Ammon's horn (tissue), 1 donor: ENCODE measurements at regions not wholly inside any gene's neighbourhood (a gene's known extent, or its start where the extent isn't known, plus 50 kb on each side); places are given as distances from the start of the nearest gene placed in this dataset.
"Not testable (repeated sequence)": the region's sequence is repeated elsewhere in the genome, so short reads cannot be mapped to it uniquely, and the experiment has no call there.

Experiments used
- DNase-seq: peaks from one replicate; pipeline ENCODE4 v3.0.0-alpha.2; 2016; ENCODE audit warnings: low spot score

DNA sequence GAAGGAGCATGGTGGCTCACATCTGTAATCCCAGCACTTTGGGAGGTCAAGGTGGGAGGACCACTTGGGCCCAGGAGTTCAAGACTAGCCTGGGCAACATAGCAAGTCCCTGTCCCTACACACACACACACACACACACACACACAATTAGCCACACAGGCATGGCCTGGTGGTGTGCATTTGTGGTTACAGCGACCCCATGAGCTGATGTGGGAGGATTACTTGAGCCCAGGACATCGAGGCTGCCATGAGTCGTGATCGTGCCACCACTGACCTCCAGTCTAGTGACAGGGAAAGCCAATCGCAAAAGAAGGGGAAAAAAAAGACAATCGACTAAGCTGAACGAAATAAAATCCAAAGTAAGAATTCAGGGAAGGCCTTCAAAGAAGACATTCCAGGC lies 67.9 kb downstream of the TBX3 start:
- DNase-seq = no peak

- no peak for DNase-seq
Measured at GRCh38 chr12:114614040-114614439, 69.9 kb downstream of the TBX3 start.

DNA sequence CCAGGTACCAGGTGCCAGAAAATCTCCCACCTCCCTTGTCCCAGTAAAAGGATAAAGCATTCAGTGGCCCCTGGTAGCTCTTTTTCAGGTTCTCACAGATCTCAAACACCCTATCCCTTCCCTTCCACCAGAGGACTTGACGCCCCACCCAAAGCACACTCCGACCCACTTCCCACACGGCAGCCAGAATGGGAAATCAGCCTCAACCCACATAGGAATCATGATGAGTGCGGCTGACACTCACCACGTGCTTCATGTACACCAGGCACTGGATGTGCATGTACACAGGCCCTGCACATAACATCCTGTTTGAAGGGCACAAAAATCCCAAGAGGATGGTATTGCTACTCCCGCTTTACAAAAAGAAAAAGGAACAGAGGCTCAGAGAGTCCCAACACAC lies 71.9 kb downstream of the TBX3 start:
- no peak for DNase-seq

DNA sequence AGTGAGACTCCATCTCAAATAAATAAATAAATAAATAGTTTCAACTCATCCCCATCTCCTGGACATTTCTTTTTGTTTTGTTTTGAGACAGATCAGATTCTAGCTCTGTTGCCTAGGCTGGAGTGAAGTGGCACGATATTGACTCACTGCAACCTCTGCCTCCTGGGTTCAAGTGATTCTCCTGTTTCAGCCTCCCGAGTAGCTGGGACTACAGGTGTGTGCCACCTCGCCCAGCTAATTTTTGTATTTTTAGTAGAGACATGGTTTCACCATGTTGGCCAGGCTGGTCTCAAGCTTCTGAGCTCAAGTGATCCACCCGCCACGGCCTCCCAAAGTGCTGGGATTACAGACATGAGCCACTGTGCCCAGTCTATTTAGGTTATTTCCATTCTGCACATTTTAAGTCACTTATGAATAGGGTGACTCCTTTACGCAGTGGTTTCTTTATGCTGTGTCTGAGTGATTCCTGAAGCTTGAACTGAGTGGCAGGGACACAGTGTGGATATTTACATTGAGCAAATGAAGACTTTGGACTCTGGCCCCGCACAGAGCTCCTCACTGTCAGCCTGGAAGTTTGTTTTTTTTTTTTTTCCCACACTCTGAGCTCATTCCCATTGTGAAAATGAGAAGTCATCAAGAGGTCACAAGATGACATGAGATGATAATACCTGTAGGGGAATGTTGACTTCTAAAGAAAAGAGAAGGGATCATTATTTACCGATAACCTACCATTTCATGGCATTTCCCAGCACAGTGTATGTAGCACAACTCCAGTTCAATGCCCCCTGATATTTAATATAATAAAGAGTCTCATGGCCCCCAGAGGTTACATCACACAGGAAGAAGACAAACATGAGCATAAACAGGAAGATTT lies 72.6 kb downstream of the TBX3 start:
- DNase-seq = no peak

DNA sequence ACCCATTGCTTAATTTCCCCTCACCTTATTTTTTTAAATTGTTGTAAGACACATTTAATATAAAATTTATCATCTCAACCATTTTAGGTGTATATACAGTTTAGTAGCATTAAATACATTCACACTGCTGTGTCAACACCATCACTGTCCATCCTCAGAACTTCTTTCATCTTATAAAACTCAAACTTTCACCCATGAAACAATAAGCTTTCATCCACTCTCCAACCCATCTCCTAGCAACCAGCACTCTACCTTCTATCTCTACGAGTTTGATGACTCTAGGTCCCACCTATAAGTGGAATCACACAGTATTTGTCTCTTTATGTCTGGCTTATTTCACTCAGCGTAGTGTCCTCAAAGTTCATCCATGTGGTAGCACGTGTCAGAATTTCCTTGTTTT lies 75.5 kb downstream of the TBX3 start:
- no peak for DNase-seq

- DNase-seq = no peak
Measured at GRCh38 chr12:114605918-114606317, 78.1 kb downstream of the TBX3 start.

GRCh38 chr12:114604606-114605005 lies 79.4 kb downstream of the TBX3 start:
- no peak for DNase-seq

DNA sequence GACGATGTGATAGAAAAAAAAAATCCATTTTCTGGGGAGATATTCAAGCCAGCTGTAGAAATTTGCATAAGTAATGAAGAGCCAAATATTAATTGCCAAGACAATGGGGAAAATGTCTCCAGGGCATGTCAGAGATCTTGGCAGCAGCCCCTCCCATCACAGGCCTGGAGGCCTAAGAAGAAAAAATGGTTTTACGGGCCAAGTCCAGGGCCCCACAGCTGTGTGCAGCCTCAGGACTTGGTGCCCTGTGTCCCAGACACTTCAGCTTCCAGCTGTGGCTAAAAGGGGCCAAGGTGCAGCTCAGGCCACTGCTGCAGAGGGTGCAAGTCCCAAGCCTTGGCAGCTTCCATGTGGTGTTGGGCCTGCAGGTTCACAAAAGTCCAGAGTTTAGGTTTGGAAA lies 83.4 kb downstream of the TBX3 start:
- not testable (repeated sequence) for DNase-seq

- no peak for DNase-seq
Measured at GRCh38 chr12:114598111-114598510, 85.9 kb downstream of the TBX3 start.

DNA sequence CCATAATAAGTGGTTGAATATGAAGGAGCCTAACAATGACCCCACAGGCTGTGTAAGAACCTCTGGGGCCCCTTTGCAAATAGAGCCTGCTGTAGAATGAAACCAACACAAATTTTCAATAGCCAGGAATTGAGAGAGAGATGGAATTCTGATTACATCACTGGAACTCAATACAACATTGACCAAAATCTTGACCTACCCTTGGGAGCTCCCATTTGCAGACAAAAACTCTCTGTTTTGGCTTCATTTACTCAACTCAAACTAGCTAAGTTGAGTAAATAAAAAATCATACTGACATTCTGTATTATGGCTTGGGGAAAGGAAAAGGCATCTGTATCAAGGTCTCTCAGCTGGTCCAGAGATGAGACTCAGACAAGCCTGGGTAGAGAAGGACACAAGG lies 91.0 kb downstream of the TBX3 start:
- no peak for DNase-seq

- DNase-seq = no peak
Measured at GRCh38 chr12:114588061-114588460, 95.9 kb downstream of the TBX3 start.

- DNase-seq = no peak
Measured at GRCh38 chr12:114580306-114580705, 103.7 kb downstream of the TBX3 start.

DNA sequence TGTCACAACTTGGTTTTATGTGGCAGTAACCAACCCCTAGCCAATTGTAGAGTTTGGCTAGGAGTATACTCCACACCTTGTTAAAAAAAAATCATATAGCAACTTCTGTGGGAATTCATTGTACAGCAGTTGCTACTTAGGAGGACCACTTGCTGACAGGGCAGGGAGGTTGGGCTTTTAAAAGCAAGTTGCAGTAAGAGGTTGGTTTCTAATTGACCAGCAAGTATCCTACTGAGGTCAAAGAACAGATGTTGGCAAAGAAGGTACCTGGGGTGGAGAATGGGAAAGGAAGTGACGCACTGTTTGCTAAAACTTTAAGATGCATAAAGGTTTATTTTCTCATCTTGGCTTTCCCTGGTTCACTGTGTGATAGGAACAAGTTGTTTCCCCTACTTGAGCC lies 104.6 kb downstream of the TBX3 start:
- no peak for DNase-seq

DNA sequence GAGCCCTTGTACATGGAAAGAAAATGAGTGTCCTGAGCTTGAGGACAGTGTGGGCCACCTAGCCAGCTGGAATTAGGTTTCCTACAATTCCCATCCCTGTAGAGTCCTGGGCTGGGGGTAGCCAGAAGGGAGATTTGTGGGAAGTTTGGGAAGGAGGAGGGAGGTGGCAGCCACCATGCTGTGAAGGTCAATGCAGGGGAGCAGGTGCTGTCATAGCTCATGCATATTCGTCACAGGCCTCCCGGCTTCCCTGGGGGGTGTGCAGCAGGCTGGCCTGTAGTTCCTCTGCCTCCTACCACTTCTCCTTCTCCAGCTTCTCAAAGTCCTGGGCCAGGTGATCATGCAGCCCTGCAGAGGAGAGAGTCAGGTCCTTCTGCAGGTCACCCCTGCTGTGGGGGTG lies 121.3 kb downstream of the TBX3 start:
- no peak for DNase-seq

GRCh38 chr12:114555451-114555850 lies 128.5 kb downstream of the TBX3 start:
- DNase-seq = no peak

- DNase-seq = no peak
Measured at GRCh38 chr12:114547636-114548035, 136.3 kb downstream of the TBX3 start.

DNA sequence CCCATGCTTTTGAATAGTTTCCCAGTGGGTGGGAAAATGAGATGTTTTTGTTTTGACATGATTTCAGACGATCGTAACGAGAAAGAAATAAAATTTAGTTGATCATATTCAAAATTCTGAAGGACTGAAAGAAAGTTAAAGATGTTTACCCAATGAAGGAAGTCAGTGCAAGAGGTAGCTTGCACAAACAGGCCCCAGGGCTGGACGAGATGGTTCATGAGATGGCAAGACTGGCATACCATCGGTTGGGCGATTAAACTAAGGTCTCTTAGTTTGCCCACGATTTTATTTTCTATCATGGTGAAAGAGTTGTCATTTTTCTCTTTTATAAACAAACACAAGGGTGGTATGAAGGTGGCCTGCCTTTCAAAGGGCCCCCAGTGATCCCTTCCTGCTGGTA lies 124.5 kb upstream of the TBX5 start:
- DNase-seq = no peak

GRCh38 chr12:114529966-114530365 lies 124.0 kb upstream of the TBX5 start:
- no peak for DNase-seq

GRCh38 chr12:114528766-114529165 lies 122.8 kb upstream of the TBX5 start:
- no peak for DNase-seq

GRCh38 chr12:114521160-114521559 lies 115.2 kb upstream of the TBX5 start:
- DNase-seq = not testable (repeated sequence)

GRCh38 chr12:114512351-114512750 lies 106.4 kb upstream of the TBX5 start:
- no peak for DNase-seq

- peak; percentile 88 for DNase-seq
Measured at GRCh38 chr12:114508529-114509129, 102.7 kb upstream of the TBX5 start.

DNA sequence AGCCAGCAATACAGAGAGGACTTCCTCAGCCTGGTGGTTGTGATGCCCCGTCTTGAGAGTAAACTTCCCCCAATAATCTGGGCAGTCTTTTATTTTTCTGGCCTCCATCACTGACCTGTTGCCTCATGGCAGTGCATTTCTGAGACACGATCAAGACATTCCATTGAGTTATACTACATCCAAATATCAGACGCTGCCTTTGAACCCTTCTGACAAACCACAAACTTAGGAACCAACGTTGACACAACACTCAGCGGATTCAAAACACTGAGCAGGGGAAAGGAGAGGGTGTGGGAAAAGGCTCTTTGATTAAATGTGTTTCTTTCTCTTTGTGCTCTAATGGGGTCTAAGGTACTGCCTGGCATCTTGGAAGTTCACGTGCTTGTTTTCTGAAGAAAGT lies 100.7 kb upstream of the TBX5 start:
- DNase-seq = no peak

- no peak for DNase-seq
Measured at GRCh38 chr12:114504311-114504710, 98.4 kb upstream of the TBX5 start.
